ENCODE measurements at regions not wholly inside any gene's neighbourhood (a gene's known extent, or its start where the extent isn't known, plus 50 kb on each side); places are given as distances from the start of the nearest gene placed in this dataset.

DNA sequence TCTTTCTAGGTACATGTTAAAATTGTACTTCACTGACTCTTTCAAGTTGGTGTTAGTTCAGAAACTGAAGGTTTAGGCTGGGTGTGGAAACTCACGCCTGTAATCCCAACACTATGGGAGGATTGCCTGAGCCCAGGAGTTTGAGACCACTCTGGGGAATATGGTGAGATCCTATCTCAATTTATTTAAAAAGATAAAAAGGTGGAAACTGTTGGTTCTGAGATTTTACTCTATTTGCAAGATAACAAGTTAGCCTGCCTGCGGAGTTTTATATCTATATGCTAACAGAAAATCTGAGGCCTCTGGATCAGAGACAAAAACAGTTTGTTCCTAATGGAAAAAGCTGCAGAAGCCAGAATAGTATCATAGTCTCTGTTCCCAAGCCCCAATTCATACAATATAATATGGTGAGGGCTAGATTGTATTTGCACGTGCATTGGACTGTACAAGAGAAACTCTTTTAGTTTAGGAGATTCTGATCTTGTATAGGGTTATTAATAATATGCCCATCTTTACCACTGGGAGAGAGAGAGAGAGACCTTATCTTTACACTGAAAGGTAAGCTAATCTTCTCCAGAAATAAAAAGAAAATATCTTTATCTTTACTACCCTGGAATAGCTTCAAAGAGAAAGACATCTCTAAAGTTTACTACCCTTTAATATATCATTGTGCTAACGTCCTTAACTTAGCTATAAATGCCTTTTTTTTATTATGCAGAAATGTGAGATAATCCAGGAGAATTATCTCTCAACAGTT, 1267.6 kb downstream of the OTOL1 start:
- no peak for DNase-seq

DNA sequence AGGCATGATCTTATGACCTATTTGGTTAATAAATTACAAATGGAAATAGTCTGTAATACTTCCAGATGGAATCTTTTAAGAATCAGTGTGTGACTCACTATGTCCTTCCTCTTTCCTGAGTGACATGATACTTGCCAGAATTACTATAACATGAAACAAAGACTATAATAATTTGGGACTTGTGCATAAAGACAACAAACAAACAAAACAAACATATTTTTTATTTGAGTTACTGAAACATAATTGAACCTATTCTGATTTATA, 1268.1 kb downstream of the OTOL1 start:
- DNase-seq: no peak

DNA sequence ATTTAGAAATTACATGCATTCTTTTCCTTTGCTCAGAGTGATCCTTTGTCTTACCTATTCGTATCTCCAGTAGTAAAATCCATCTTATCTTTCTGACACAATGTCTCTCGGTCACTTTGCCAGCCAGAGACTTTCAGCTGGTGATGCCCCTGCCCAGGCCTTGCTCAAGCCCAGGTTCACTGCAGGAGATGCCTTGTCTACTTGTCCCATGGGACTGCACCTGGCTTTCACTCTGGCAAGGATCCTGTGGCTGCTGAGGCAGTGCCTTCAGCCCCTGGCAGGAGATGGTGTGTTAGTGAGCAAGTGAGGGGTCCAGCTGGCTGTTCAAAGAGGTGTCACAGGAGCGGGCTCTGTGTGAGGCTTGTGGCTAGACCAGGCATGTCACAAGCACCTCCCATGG, 1268.9 kb downstream of the OTOL1 start:
- no peak for DNase-seq

DNA sequence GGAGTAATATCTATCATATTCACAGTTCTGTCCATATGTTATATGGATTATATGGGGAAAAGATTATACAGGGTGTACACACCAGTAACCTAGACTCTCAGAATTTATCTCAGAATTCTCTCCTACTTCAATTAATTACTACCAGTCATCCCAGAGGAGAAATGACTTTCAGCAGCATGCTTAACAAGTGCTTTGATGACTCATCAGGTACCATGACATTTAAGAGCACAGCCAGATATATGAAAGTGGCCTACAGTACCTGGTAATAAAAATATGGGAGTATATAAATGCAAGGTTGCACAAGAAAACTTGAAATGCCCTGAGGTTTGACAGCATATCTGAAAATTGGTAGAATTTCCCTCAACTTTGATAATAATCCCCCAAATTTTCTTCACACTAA, 1273.0 kb downstream of the OTOL1 start:
- no peak for DNase-seq

DNA sequence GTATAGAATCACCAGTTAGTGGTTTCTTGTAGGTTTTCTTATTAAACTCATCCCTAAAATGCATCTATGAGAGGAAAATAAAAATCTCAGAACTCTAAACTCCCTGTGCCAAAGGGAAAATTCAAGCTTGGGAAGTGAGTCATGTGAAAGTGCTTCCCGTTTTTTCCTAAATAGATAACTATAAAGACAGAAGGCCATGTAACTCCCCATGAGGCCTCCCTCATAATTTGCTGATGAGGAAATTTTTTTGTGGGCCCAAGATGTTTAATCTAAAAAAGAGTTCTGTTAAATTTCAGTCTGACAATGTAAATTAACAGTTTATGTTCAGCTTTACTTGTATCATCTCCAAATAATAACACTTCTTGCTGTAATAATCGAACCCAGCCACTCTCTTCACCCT, 1273.9 kb downstream of the OTOL1 start:
- DNase-seq: no peak

DNA sequence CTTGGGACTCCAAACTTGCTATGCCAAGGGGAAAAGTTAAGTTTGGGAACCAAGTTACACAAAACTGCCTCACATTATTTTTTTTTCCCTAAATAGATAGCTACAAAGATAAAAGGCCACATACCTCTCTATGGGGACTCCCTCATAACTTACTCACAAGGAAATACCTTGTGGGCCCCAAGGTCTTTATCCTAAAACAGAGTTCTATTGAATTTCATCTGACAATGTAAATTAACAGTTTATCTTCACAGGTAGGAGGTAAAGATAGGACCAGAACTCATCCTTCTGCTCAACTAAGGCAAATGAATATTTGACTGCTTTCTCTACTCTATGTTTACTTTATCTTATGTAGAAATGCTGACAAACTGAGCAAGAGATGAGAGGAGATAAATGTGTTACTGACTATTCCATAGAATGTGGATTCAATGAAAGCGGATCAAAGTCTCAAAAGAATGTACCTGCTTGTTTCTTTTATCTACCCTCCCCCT, 1278.0 kb downstream of the OTOL1 start:
- no peak for DNase-seq

DNA sequence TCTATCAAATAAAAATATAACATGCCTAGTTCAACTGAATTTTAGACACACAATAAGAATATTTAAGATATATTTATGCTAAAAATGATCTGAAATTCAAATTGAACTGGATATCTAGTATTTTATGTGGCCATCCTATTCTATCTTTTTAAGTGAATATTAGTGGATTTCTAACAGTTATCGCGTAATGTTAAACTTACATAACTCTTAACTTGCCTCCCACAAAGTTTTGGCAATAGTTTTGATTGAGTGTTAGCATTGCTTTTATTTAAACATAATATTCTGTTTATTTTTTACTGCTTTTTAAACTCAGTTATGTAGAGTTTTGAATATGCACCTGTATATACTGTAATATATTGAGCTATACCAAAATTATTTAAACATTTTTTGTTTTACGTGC, 1279.5 kb downstream of the OTOL1 start:
- no peak for DNase-seq

DNA sequence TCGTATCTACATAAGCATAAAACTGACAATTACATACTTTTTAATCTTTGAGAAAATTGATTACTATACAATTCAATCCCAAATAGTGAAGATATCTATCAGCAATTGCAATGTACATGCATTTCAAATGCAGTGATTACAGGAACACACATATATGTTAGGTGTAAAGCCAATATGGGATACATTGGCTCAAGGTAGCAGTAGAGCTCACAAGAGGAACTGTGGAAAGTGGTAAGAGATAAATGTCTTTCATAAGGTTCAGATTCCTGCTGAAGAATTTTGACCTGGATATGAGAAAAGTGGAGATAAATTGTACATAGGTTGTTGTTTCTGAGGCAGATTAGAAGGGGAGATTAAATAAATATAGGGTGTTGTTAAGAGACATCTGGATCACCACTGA, 1280.5 kb downstream of the OTOL1 start:
- no peak for DNase-seq

DNA sequence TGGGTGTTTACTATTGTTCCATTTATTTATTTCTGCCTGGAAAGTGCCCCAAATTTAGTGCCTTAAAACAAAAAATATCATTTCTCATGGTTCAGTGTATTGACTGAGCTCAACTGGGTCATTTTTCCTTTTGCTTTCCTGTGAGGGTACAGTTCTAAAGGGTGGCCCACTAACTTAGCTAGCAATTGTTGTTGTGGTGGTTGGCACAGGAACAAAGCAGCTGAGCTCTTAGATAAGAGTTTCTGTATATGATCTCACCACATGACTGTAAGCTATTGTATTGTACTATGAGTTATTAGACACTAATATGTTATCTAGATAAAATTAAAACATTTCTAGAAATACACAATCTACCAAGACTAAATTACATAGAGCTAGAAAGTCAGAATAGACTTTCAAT, 1283.7 kb downstream of the OTOL1 start:
- DNase-seq: no peak

DNA sequence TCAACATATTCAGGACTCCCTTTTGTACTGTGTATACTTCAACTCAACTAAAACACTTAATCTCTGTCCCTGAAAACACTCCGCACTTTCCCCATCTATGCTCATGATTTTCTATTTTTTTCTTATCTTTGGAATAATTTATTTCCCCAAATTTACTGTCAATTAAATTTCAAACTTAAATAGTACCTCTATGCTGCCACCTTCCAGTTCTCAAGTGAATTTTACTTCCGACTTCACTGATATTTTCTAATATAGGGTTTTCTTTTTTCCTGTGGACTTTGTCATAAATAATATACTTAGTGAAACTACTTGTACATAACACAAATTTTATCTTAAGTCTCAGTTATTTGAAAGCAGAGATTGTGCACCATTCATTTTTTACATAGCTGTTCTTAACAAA, 1303.3 kb downstream of the OTOL1 start:
- no peak for DNase-seq

DNA sequence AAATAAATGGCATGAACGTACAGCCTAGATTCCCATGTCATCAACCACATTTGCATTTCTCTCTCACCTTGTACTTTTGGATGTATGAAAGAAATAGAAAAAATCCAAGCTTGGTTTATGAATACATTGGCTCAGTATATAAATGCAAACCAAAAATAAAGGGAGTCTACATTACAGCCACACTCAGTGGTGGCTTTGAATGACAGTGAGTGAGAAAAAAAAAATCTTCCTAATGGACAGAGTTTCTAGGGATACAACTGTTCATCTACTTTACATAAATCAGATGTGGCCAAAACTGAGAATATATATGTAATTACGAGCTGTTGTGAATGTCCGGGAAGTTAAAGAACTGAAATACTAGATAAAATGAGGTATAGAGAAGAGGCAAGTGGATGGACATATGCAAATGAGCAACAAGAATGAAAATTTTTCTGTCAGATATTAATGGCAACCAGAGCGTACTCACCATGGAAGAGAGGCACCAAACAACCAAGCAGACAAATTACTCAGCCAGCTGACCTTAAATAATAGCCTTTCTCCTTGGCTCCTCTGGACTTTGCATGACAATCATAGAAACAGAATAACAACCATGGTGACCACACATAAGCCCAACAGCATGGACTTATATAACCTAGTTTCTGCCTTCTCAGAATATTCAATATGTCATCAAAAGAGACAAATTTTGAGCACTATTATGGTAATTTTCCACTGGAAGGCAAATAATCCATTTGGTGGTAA, 1305.8 kb downstream of the OTOL1 start:
- DNase-seq: no peak

DNA sequence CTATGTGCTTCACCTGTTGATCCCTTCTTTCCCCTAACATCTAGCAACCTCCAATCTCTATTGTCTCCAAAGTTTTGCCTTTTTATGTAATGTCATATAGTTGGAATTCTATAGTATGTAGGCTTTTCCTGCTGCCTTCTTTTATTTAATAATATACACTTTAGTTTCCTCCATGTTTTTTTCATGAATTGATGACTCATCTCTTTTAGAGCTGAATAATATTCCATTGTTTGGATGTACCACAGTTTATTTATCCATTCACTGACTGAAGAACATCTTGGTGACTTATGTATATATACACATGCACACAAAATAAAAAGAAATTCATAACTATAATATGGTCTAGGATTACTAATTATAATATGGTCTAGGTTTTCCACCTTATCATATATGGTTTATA, 1314.2 kb downstream of the OTOL1 start:
- no peak for DNase-seq

DNA sequence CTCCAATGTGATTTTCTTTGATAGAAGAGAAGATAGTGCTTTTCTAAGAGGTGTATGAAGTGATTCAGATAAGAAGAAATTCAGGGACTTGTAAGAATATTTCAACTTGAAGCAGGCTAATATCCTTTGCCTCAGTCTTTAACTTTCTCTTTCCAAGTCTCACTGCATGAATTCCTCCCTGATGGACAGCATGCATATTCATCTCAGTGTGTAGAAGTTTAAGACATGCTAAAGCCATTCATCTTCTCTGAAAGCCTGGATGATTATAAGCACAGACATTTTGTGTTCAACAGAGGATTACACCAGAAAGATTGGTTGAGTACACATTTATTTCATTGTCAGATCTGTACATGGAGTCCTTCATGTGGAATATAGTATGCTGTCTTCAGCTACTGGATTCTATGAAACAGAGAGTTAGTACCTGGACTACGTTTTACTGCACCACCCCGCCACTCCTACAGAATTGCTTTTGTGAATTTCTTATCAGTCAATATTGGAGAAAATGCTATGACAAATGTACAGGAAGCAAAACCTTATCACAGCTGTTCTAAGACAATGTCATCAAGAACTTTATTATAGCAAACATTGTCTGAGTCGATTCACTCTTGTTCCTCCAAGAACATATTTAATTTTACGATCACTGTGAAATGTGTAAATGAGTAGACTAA, 1346.1 kb downstream of the OTOL1 start:
- no peak for DNase-seq

DNA sequence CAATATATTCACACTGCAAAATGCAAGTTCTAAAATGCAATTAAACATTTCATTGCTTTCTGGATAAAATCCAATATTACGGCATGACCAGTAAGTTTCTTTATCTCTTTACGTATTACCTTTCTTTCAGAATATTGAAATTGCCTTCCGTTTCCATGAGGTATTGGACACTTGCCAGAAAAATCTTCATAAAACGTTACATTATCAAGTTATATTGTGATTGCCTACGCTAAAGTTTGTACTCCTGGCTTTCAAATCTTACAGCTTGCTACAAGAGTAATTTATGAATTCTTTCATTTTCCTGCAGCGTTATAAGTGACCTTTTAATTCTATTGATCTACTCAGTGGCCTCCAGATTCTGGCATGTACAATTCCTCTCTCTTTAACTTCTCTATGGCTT, 1349.3 kb downstream of the OTOL1 start:
- DNase-seq: no peak

DNA sequence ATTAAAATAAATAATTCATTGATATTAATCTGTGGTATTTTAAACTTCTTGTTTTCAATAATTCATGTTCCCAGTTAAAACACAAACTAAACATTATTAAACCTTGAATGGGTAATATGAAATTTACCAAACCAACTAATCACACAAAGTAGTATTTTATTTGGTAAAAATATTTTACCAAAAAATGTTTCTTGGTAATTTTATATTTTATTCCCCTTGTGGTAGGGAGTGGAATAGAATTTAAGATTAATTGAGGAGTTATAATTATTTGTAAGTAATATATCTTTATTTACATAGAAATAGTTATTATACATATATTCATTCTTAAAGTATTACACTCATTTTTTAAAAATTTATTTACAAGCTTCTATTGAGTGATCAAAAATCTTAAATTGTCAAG, 1350.9 kb downstream of the OTOL1 start:
- DNase-seq: no peak

DNA sequence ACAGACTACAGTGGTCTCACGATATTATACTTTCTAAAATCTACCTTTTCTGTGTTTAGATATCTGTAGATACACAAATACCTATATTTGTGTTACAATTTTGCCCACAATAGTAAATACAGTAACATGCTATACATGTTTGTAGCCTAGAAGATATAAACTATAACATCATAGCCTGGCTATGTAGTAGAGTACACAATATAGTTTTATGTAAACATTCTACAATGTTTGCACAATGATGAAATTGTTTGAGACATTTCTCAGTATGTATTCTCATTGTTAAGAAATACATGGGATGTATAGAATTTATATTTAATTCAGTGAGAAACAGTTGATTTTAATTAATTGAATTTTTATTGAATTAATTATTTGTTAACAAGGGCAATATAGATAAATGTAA, 1367.0 kb downstream of the OTOL1 start:
- no peak for DNase-seq

DNA sequence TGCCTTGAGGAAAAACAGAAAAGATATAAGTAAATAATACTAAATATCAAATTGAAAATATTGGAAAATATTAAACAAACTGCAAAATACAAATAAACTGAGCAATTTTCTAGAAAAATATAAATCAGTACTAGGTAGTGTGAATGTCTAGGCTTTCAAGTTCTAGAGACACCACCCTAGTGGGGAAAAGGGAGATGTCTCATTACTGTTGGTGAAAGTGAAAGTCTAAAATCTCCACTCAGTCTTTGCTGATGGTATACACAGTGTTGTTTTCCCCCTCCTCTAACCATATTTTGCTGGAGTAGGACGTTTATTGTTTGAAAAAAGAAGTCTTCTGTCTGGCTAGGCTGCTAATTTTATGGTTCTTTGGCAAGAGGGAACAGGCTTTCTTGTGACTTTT, 1368.9 kb downstream of the OTOL1 start:
- DNase-seq: no peak

DNA sequence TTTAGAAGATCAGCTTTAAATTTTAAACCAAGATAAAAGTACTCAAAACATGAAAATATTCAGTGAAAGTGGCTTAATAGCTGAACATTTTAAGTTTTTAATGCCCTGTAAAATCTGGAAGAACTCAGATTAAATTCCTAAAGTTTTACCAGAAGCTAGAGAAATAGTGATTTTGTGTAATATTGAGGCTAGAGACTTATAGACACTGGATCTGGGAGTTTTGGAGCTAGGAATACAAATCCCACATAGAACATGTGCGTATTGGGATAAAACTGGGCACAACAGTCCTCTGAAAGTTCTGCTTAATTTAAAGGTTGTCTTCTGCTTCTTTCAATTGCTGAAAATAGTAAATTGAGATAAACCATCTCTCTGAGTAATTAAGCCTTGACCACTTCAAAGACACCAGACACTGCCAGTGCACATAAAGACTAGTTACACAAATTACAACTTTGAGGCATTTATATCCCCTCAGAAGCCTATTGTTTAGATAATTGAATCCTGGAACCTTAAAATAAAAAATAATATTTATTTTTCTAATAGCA, 1382.5 kb downstream of the OTOL1 start:
- no peak for DNase-seq

DNA sequence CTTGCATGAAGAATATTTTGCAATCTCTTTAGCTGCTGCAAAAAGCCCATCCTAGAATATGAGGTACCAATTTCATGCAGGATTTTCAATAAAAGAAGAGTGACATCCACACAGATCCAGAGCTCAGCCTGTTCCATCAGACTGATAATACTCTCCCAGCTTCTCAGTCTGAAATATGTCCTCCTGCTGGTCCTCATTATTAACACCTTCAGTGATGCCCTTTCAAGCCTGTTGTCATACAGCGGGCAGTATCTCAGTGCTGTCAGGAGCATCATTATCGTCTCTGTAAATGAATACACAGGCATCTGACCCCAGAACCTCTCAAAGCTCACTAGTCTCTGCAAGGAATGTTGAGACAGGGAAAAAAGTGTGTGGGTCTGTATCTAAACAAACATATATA, 1387.8 kb downstream of the OTOL1 start:
- peak; percentile 6 for DNase-seq

DNA sequence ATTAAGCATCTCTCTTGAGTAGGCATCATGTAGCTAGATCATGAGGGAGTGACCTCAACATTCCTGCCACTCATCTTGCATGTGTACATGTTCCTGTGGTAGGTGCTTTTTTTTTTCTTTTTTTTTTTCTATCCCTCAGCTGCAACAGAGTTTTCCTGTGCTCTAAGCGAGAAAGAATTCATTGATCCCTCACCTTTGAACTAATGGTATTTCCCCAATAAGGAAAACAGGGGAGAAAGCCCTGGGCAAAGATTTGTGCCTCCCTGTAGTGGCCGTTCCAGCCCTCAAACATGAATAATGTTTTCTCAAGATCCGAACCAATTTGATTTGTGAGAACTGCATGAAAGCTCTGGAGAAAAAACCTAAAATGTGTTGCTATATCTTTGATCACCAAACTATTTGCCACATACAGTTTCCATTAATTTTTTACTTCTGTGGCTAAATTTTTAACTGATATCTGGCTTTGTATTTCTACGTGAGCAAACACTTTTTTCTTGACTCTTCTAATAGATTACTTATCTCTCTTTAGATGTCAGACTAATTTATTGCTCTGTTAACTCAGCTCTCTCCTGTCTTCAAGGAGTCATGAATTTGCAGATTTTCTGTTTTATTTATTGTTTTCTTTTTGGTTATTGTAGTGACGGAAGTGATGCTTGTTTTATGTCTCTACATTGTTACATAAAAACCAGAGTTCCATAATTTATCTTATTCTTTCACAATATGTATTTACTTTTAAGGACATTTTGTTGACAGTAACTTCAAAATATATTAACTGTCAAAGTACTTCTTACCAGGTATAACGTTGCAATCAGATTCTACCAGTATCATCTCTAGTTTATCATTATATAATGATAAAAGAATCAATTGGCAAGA, 1396.5 kb downstream of the OTOL1 start:
- no peak for DNase-seq

DNA sequence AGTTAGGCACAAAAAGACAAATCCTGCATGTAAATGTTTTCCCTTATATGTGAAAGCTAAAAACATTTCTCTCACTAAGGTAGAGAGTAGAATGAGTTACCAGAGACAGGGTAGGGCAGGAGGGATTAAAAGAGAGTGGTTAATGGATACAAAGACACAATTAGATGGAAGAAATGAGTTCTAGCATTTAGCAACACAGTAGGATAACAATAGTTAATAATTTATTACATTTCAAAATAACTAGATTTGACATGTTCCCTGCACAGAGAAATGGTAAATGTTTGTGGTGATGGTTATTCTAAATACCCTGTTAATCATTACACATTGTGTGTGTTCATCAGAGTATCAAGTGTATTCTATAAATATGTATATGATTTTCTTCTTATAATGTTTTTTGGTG, 1400.7 kb downstream of the OTOL1 start:
- DNase-seq: no peak

DNA sequence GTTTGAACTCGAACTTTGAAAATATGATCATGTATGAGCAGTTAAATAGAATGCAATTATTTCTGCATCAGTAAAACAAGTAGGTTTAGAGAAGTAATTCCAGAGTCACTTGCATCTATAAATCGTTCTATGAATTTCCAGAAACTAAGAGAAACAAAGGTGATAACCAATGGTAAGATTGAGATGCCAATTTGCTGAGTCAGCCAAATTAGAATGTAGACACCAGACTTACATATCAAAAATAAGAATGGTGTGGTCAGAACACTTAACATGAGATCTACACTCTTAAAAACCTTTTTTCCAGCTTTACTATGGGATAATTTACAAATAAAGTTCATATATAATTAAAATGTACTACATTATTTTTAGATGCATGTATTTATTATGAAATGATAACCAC, 1435.9 kb downstream of the OTOL1 start:
- no peak for DNase-seq

DNA sequence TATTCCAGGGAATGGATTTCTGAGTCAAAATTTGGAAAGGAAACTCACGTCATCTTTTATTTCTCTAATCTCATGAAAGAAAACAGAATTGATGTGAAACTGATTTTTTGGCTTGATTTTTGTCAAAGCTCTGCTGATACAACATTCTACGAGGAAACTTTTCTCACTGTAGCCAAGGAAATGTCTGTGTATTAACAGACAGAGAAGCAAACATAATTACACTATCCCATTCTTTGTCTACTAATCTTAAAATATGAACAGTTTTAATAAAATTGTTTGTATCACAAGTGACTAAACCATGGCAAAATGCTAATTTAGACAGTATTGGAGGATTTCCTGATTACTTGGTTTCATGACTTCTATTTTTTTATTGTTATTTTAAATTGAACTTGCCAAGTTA, 1437.0 kb downstream of the OTOL1 start:
- no peak for DNase-seq

Measured in retina (tissue), 1 donor.